ENCODE measurements at regions not wholly inside any gene's neighbourhood (a gene's known extent, or its start where the extent isn't known, plus 50 kb on each side); places are given as distances from the start of the nearest gene placed in this dataset.

GRCh38 chr12:59867689-59868088 is 271.9 kb downstream of the SLC16A7 start:
- WGBS, 2 donors: 63 to 76% methylated on average over 2 of the region's 2 CpGs
- DNase-seq (ENCODE audit: low spot score in 2 of 2): no peak
- H3K4me3 ChIP-seq: no peak overlapping the region
- H3K36me3 ChIP-seq: no peaks in the 10 kb centered on the region
- H3K27me3 ChIP-seq: no peaks in the 10 kb centered on the region
- H3K27ac ChIP-seq: no peak overlapping the region
- no peaks in the 10 kb centered on the region for H3K9me3 ChIP-seq
- TF ChIP-seq CTCF (IDR thresholded peaks at IDR 0.05) (no peak), EP300 (IDR thresholded peaks at IDR 0.05) (no peak), POLR2A (IDR thresholded peaks at IDR 0.05) (no peak)
- no peaks in the 10 kb centered on the region for H3K4me1 ChIP-seq

DNA sequence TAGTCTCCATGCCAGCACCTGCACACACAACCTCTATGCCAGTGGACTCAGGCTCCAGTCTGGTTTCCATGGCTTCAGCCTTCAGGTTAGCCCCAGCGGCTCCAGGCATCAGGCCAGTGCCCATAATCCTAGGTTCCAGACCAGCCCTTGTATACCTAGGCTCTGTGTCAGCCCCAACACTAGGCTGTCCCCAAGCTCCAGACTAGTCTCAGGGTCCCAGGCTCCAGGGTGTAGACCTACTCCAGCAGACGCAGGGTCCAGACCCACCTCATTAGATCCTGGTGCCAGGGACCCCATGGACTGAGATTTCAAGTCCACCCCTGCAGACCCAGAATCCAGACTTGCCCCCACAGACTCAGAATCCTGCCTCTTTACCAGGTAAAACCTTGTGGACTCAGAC is 275.9 kb downstream of the SLC16A7 start:
- H3K27ac ChIP-seq: no peak overlapping the region
- no peaks in the 10 kb centered on the region for H3K4me1 ChIP-seq
- H3K9me3 ChIP-seq: no peaks in the 10 kb centered on the region
- no peaks in the 10 kb centered on the region for H3K27me3 ChIP-seq
- no peak for DNase-seq (ENCODE audit: low spot score in 2 of 2)
- TF ChIP-seq POLR2A (IDR thresholded peaks at IDR 0.05) (no peak), CTCF (IDR thresholded peaks at IDR 0.05) (no peak), EP300 (IDR thresholded peaks at IDR 0.05) (no peak)
- no peaks in the 10 kb centered on the region for H3K36me3 ChIP-seq
- H3K4me3 ChIP-seq: no peak overlapping the region
- 88 to 100% methylated on average over 2 of the region's 2 CpGs for WGBS, 2 donors

GRCh38 chr12:59873136-59873535 is 277.3 kb downstream of the SLC16A7 start:
- Histone ChIP-seq H3K36me3 (no peaks in the 10 kb centered on the region), H3K4me3 (no peak overlapping the region), H3K27me3 (no peaks in the 10 kb centered on the region), H3K27ac (no peak overlapping the region), H3K4me1 (no peaks in the 10 kb centered on the region), H3K9me3 (no peaks in the 10 kb centered on the region)
- no peak for TF ChIP-seq POLR2A (IDR thresholded peaks at IDR 0.05)
- no peak for TF ChIP-seq EP300 (IDR thresholded peaks at IDR 0.05)
- no peak for TF ChIP-seq CTCF (IDR thresholded peaks at IDR 0.05)
- 90 to 96% methylated on average over 1 of the region's 1 CpG for WGBS, 2 donors
- no peak for DNase-seq (ENCODE audit: low spot score in 2 of 2)

DNA sequence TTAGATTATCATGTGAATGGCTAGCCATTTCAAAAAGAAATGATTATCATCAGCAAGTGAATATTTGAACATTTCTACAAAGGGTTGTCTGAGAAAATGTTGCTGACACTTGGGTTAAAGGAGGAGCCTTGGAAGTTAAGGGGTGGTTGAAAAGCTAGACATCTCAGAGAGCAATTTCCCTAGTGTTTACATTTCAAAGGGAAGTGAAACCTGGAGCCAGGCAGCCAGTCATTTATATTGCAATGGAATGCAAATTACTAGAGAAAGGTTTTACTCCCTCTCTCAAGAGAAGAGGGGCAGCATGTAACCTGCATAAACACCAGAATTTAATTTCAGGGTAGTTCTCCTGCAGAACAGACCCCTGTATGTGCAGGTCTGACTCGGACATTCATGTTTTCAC is 279.0 kb downstream of the SLC16A7 start:
- H3K4me3 ChIP-seq: no peak overlapping the region
- H3K4me1 ChIP-seq: no peaks in the 10 kb centered on the region
- H3K27me3 ChIP-seq: no peaks in the 10 kb centered on the region
- TF ChIP-seq EP300 (IDR thresholded peaks at IDR 0.05): no peak
- no peak for TF ChIP-seq POLR2A (IDR thresholded peaks at IDR 0.05)
- no peak for TF ChIP-seq CTCF (IDR thresholded peaks at IDR 0.05)
- WGBS, 2 donors: 48 to 50% methylated on average over 1 of the region's 1 CpG
- DNase-seq (ENCODE audit: low spot score in 2 of 2): no peak
- H3K36me3 ChIP-seq: no peaks in the 10 kb centered on the region
- H3K27ac ChIP-seq: no peak overlapping the region
- no peaks in the 10 kb centered on the region for H3K9me3 ChIP-seq

- Histone ChIP-seq H3K9me3 (no peaks in the 10 kb centered on the region), H3K27me3 (no peaks in the 10 kb centered on the region), H3K4me1 (no peaks in the 10 kb centered on the region), H3K4me3 (no peak overlapping the region), H3K27ac (no peak overlapping the region), H3K36me3 (no peaks in the 10 kb centered on the region)
- WGBS, 2 donors: 67 to 70% methylated on average over 2 of the region's 2 CpGs
- TF ChIP-seq POLR2A (IDR thresholded peaks at IDR 0.05) (no peak), EP300 (IDR thresholded peaks at IDR 0.05) (no peak), CTCF (IDR thresholded peaks at IDR 0.05) (no peak)
- no peak for DNase-seq (ENCODE audit: low spot score in 2 of 2)
Measured at GRCh38 chr12:59886131-59886733, 290.4 kb downstream of the SLC16A7 start.
